Thoracic aorta (tissue), 2 donors: ENCODE measurements at regions not wholly inside any gene's neighbourhood (a gene's known extent, or its start where the extent isn't known, plus 50 kb on each side); places are given as distances from the start of the nearest gene placed in this dataset.

Source experiments
- ATAC-seq: fragments of 150-250 bp; one replicate; pipeline ENCODE4 v1.8.0; 2017; ENCODE audit warnings: low read depth; ENCODE audit not compliant: insufficient number of reproducible peaks, low FRiP score
- DNase-seq: peaks from one replicate; pipeline ENCODE4 v3.0.0-alpha.2; 2020; ENCODE audit warnings: low spot score
- H3K27ac ChIP-seq, 2 donors: fragments of 200-600 bp; sonication (generic); 1 replicate in 1 of 2; 2 replicates in 1 of 2; pipeline ENCODE4 v1.5.1; 2016; ENCODE audit warnings: mild to moderate bottlenecking in 2 of 2, moderate library complexity in 2 of 2
- H3K27me3 ChIP-seq: fragments of 200-600 bp; sonication (generic); replicated peaks from 2 replicates; pipeline ENCODE4 v1.6.0; 2016; ENCODE audit warnings: mild to moderate bottlenecking; ENCODE audit not compliant: insufficient read depth
- H3K36me3 ChIP-seq: fragments of 200-600 bp; sonication (generic); one replicate; pipeline ENCODE4 v1.5.1; 2016
- H3K4me1 ChIP-seq, 2 donors: fragments of 200-600 bp; sonication (generic); 1 replicate in 1 of 2; 2 replicates in 1 of 2; pipeline versions ENCODE4 v1.5.1 to v1.6.0; 2016; ENCODE audit warnings: low read depth in 2 of 2, mild to moderate bottlenecking in 1 of 2; ENCODE audit not compliant: control insufficient read depth in 1 of 2
- H3K4me3 ChIP-seq: fragments of 200-600 bp; sonication (generic); 2 replicates; pipeline ENCODE4 v1.5.1; 2016; ENCODE audit warnings: mild to moderate bottlenecking
- H3K9me3 ChIP-seq: fragments of 200-600 bp; sonication (generic); 2 replicates; pipeline ENCODE4 v1.5.1; 2016
- CTCF ChIP-seq: fragments of 200-600 bp; sonication (generic); IDR thresholded peaks from one replicate; pipeline ENCODE4 v1.5.1; 2019; ENCODE audit warnings: antibody characterized with exemption

- Histone ChIP-seq H3K27me3 (no peaks in the 10 kb centered on the region), H3K4me3 (no peak overlapping the region), H3K36me3 (no peaks in the 10 kb centered on the region), H3K9me3 (no peaks in the 10 kb centered on the region), H3K27ac (no peak overlapping the region), H3K4me1 (no peaks in the 10 kb centered on the region)
- DNase-seq (no peak), ATAC-seq (no peak)
- TF ChIP-seq CTCF, result no peak
These were observed 685.6 kb downstream of the TBC1D32 start for GRCh38 chr6:120648713-120649112.

- Histone ChIP-seq H3K27ac (no peak overlapping the region), H3K4me1 (no peaks in the 10 kb centered on the region), H3K27me3 (no peaks in the 10 kb centered on the region), H3K4me3 (no peak overlapping the region), H3K9me3 (no peaks in the 10 kb centered on the region), H3K36me3 (no peaks in the 10 kb centered on the region)
- DNase-seq (no peak), ATAC-seq (no peak)
- no peak for TF ChIP-seq CTCF
These were observed 688.2 kb downstream of the TBC1D32 start for GRCh38 chr6:120646101-120646500.

GRCh38 chr6:120632975-120633374 lies 701.3 kb downstream of the TBC1D32 start:
- H3K4me3 ChIP-seq, result no peak overlapping the region
- H3K27me3 ChIP-seq, result no peaks in the 10 kb centered on the region
- DNase-seq (no peak), ATAC-seq (no peak)
- TF ChIP-seq CTCF, result no peak
- H3K9me3 ChIP-seq, result no peaks in the 10 kb centered on the region
- H3K36me3 ChIP-seq, result no peaks in the 10 kb centered on the region
- H3K4me1 ChIP-seq, result no peaks in the 10 kb centered on the region
- no peak overlapping the region for H3K27ac ChIP-seq

GRCh38 chr6:120627612-120628011 lies 706.7 kb downstream of the TBC1D32 start:
- Histone ChIP-seq H3K36me3 (no peaks in the 10 kb centered on the region), H3K9me3 (no peaks in the 10 kb centered on the region), H3K27ac (no peak overlapping the region), H3K4me1 (no peaks in the 10 kb centered on the region), H3K4me3 (no peak overlapping the region), H3K27me3 (no peaks in the 10 kb centered on the region)
- ATAC-seq, result no peak
- no peak for DNase-seq
- no peak for TF ChIP-seq CTCF

GRCh38 chr6:120622127-120622631 lies 712.1 kb downstream of the TBC1D32 start:
- ATAC-seq, result no peak

More at GRCh38 chr6:120622127-120622631, 712.1 kb downstream of the TBC1D32 start:
- Histone ChIP-seq H3K9me3 (no peaks in the 10 kb centered on the region), H3K27ac (no peak overlapping the region), H3K4me3 (no peak overlapping the region), H3K36me3 (no peaks in the 10 kb centered on the region), H3K4me1 (no peaks in the 10 kb centered on the region), H3K27me3 (no peaks in the 10 kb centered on the region)
- TF ChIP-seq CTCF, result no peak
- DNase-seq, result no peak
